Stimulated activated CD4-positive, alpha-beta T cell treated with anti-CD3 and anti-CD28 coated beads, Interleukin-2, amount 100 ng/mL, for 48 hours (primary cell): ENCODE measurements at regions not wholly inside any gene's neighbourhood (a gene's known extent, or its start where the extent isn't known, plus 50 kb on each side); places are given as distances from the start of the nearest gene placed in this dataset.
"Not testable (repeated sequence)": the region's sequence is repeated elsewhere in the genome, so short reads cannot be mapped to it uniquely, and the experiment has no call there.

ENCODE experiments used
- DNase-seq, 2 donors: peaks; one replicate each; pipeline ENCODE4 v3.0.0-alpha.2; 2020

- DNase-seq = no peak
Measured at GRCh38 chr4:12139296-12139695, 710.6 kb upstream of the HS3ST1 start.

- no peak for DNase-seq
Measured at GRCh38 chr4:12138488-12138887, 709.8 kb upstream of the HS3ST1 start.

- no peak for DNase-seq
Measured at GRCh38 chr4:12137575-12137974, 708.9 kb upstream of the HS3ST1 start.

- no peak for DNase-seq
Measured at GRCh38 chr4:12126474-12126873, 697.8 kb upstream of the HS3ST1 start.

- no peak for DNase-seq
Measured at GRCh38 chr4:12124138-12124537, 695.4 kb upstream of the HS3ST1 start.

- DNase-seq = no peak
Measured at GRCh38 chr4:12123707-12124106, 695.0 kb upstream of the HS3ST1 start.

GRCh38 chr4:12122316-12122715, 693.6 kb upstream of the HS3ST1 start:
- no peak for DNase-seq

- DNase-seq = no peak
Measured at GRCh38 chr4:12120968-12121367, 692.3 kb upstream of the HS3ST1 start.

- no peak for DNase-seq
Measured at GRCh38 chr4:12118651-12119213, 690.0 kb upstream of the HS3ST1 start.

GRCh38 chr4:12116009-12116552, 687.4 kb upstream of the HS3ST1 start:
- DNase-seq = no peak

GRCh38 chr4:12110627-12111026, 681.9 kb upstream of the HS3ST1 start:
- DNase-seq = no peak

- DNase-seq = not testable (repeated sequence)
Measured at GRCh38 chr4:12109056-12109455, 680.4 kb upstream of the HS3ST1 start.

- no peak for DNase-seq
Measured at GRCh38 chr4:12105519-12105918, 676.8 kb upstream of the HS3ST1 start.

GRCh38 chr4:12089920-12090319, 661.2 kb upstream of the HS3ST1 start:
- not testable (repeated sequence) for DNase-seq

GRCh38 chr4:12084690-12085089, 656.0 kb upstream of the HS3ST1 start:
- DNase-seq = no peak

- DNase-seq = no peak
Measured at GRCh38 chr4:12071316-12071715, 642.6 kb upstream of the HS3ST1 start.

- DNase-seq = no peak
Measured at GRCh38 chr4:12053966-12054365, 625.3 kb upstream of the HS3ST1 start.

- DNase-seq = no peak
Measured at GRCh38 chr4:12053556-12053955, 624.9 kb upstream of the HS3ST1 start.

- no peak for DNase-seq
Measured at GRCh38 chr4:12050357-12050756, 621.7 kb upstream of the HS3ST1 start.

- no peak for DNase-seq
Measured at GRCh38 chr4:12042818-12043217, 614.1 kb upstream of the HS3ST1 start.

GRCh38 chr4:12041828-12042227, 613.1 kb upstream of the HS3ST1 start:
- no peak for DNase-seq

GRCh38 chr4:12036450-12036849, 607.8 kb upstream of the HS3ST1 start:
- no peak for DNase-seq

GRCh38 chr4:12028258-12028657, 599.6 kb upstream of the HS3ST1 start:
- DNase-seq = no peak

- DNase-seq = no peak
Measured at GRCh38 chr4:12022409-12022808, 593.7 kb upstream of the HS3ST1 start.

- DNase-seq = no peak
Measured at GRCh38 chr4:12016729-12017128, 588.0 kb upstream of the HS3ST1 start.
